Muscle layer of colon (tissue), 2 donors: ENCODE measurements at regions not wholly inside any gene's neighbourhood (a gene's known extent, or its start where the extent isn't known, plus 50 kb on each side); places are given as distances from the start of the nearest gene placed in this dataset.
"Not testable (repeated sequence)": the region's sequence is repeated elsewhere in the genome, so short reads cannot be mapped to it uniquely, and the experiment has no call there.

Experiments used
- H3K27ac ChIP-seq: one replicate; pipeline ENCODE4 v1.7.0; 2013; ENCODE audit warnings: low read depth, mild to moderate bottlenecking, low read length, moderate library complexity
- H3K27me3 ChIP-seq, 2 donors: one replicate each; pipeline ENCODE4 v1.7.0; 2013; ENCODE audit warnings: low read length in 2 of 2, mild to moderate bottlenecking in 2 of 2; ENCODE audit not compliant: insufficient read depth in 2 of 2, control insufficient read depth in 1 of 2
- H3K36me3 ChIP-seq: one replicate; pipeline ENCODE4 v1.7.0; 2013; ENCODE audit warnings: mild to moderate bottlenecking, low read length; ENCODE audit not compliant: insufficient read depth
- H3K4me1 ChIP-seq: one replicate; pipeline ENCODE4 v1.7.0; 2013; ENCODE audit warnings: mild to moderate bottlenecking, low read length; ENCODE audit not compliant: insufficient read depth
- H3K4me3 ChIP-seq, 2 donors: one replicate each; pipeline ENCODE4 v1.7.0; 2013; ENCODE audit warnings: low read length in 2 of 2, low read depth in 1 of 2, mild to moderate bottlenecking in 1 of 2, moderate library complexity in 1 of 2
- H3K9ac ChIP-seq: one replicate; pipeline ENCODE4 v1.7.0; 2013; ENCODE audit warnings: low read length
- H3K9me3 ChIP-seq: one replicate; pipeline ENCODE4 v1.7.0; 2013; ENCODE audit warnings: mild to moderate bottlenecking, low read length
- donor health status: abdominal sarcoma.
- donor health status: Adenocarcinoma of cecum.

DNA sequence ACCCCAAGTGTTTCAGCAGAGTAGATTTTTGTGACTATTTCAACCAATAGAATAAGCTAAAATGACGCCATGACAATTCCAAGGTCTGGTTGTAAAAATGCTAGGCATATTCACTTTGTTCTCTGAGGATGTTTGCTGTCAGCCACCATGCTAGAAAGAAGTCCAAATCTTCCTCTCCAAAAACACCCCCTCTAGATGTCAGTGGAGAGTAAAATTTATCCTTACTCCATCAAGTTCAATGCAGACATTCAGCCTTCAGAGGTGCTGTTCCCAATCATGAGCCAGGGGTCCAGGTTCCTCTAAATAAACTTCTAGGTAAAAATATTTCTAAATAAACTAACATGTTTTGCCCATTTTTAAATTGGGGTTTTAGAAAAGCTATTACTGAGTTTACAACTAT lies 395.4 kb upstream of the ADAMTS5 start:
- Histone ChIP-seq H3K9me3 (no peaks in the 10 kb centered on the region), H3K4me1 (peaks cover 9% of the 10 kb centered on the region), H3K9ac (no peak overlapping the region), H3K36me3 (no peaks in the 10 kb centered on the region), H3K27me3 (no peaks in the 10 kb centered on the region), H3K27ac (no peak overlapping the region), H3K4me3 (no peak overlapping the region)

DNA sequence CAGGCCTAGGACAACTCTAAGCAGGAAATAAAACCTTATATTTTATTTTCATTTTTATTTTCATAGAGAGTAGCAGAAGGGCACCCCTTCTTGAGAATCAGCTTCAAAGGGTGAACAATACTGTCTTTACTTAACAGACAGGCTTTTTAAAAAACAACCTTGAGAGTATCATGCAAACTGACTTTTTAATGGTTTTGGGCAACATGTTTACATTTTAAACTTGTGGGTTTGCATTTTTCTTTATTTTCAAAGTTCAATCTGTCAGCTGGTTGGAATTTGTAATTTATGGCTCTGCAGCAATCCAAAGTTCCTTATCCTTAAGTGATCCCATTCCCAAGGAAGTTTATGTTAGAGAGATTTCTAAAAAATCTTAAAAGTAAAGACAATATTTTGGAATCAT lies 392.3 kb upstream of the ADAMTS5 start:
- Histone ChIP-seq H3K9me3 (no peaks in the 10 kb centered on the region), H3K27ac (no peak overlapping the region), H3K4me1 (peaks cover 9% of the 10 kb centered on the region), H3K36me3 (no peaks in the 10 kb centered on the region), H3K9ac (no peak overlapping the region), H3K27me3 (no peaks in the 10 kb centered on the region), H3K4me3 (no peak overlapping the region)

DNA sequence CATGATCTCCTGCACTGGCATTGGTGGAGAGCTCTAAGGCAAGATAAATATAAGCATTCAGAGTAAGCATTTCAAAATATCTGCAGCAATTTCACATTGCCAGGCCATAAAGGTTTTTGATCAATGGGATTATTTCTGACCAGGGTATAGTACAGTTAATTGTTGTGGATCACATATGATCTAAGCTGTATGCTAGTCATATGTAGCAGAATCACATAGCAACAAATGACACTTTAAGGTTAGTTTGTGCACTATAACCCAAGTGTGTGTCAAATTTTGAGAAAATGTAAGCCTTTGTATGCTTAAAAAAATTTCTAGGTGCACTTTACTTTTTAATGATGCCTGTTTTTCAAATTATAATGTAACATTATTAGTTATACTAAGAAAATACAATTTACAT lies 386.0 kb upstream of the ADAMTS5 start:
- Histone ChIP-seq H3K9ac (no peak overlapping the region), H3K4me3 (no peak overlapping the region), H3K27me3 (no peaks in the 10 kb centered on the region), H3K9me3 (no peaks in the 10 kb centered on the region), H3K4me1 (no peaks in the 10 kb centered on the region), H3K27ac (no peak overlapping the region), H3K36me3 (no peaks in the 10 kb centered on the region)

DNA sequence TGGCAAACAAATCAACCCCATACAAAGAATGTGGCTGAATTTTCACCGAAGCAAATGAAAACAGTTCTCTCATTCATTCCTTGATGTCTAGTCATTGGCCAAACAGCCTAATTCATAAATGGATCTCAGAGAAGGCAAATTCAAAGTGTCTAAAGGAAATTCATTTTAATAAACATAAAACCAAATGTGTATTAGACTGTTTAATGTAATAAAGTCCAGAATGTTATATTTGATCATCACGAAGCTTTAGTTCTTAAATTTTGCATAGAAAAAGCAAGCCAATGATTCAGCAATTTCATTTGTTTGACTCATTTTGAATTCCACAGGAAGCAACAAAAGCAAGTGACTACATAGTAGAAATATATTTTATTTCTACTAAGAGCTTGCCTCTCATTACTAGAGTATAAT lies 379.2 kb upstream of the ADAMTS5 start:
- Histone ChIP-seq H3K36me3 (no peaks in the 10 kb centered on the region), H3K4me1 (no peaks in the 10 kb centered on the region), H3K27me3 (no peaks in the 10 kb centered on the region), H3K9me3 (no peaks in the 10 kb centered on the region), H3K4me3 (no peak overlapping the region), H3K27ac (no peak overlapping the region), H3K9ac (no peak overlapping the region)

DNA sequence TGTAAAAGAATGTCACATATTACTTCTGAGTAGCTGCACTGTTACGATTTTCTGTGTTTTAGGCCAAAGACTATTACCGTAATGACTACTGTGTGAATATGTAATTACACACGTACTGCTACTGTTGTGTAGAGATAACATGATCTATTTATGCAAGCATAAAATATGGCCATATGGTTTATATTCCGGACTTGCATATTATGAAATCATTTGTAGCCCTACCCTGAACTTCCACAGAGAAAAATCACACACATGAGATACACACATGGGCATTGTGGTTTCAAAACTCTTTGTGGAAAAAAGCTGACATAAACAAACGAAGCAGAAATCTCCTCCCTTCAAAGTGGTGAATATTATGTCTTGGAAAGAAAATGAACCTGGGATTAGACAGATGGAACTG lies 373.0 kb upstream of the ADAMTS5 start:
- Histone ChIP-seq H3K9ac (no peak overlapping the region), H3K9me3 (no peaks in the 10 kb centered on the region), H3K27me3 (no peaks in the 10 kb centered on the region), H3K4me3 (no peak overlapping the region), H3K27ac (no peak overlapping the region), H3K36me3 (no peaks in the 10 kb centered on the region), H3K4me1 (no peaks in the 10 kb centered on the region)

DNA sequence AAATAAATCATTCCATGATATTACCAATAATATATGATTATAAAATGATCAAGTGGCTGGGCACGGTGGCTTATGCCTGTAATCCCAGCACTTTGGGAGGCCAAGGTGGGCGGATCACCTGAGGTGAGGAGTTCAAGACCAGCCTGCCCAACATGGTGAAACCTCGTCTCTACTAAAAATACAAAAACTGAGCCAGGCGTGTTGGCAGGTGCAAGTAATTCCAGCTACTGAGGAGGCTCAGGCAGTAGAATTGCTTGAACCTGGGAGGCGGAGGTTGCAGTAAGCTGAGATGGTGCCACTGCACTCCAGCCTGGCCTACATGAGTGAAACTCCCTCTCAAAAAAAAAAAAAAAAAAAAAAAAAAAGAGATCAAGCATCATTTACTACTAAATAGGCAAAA lies 371.1 kb upstream of the ADAMTS5 start:
- not testable (repeated sequence) for H3K27ac ChIP-seq, H3K4me3 ChIP-seq, H3K9me3 ChIP-seq, H3K9ac ChIP-seq, H3K27me3 ChIP-seq, H3K4me1 ChIP-seq, H3K36me3 ChIP-seq

DNA sequence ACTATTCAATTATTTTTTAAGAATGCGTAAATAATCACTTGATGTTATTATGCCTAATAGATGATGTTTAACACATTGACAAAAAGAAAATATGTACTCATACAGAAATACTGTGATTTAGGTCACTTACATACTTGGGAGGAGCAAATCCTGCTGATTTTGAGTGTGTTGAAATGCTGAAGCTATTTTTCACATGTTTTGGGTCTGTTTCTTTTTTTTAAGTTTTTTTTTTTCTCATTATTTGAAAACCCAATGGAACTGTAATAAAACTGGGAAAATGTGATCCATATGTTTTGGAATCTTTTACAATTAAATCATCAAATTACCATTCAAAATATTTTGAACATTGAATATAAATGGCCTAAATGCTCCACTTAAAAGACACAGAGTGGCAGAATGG lies 366.2 kb upstream of the ADAMTS5 start:
- no peaks in the 10 kb centered on the region for H3K36me3 ChIP-seq
- H3K27ac ChIP-seq: no peak overlapping the region

DNA sequence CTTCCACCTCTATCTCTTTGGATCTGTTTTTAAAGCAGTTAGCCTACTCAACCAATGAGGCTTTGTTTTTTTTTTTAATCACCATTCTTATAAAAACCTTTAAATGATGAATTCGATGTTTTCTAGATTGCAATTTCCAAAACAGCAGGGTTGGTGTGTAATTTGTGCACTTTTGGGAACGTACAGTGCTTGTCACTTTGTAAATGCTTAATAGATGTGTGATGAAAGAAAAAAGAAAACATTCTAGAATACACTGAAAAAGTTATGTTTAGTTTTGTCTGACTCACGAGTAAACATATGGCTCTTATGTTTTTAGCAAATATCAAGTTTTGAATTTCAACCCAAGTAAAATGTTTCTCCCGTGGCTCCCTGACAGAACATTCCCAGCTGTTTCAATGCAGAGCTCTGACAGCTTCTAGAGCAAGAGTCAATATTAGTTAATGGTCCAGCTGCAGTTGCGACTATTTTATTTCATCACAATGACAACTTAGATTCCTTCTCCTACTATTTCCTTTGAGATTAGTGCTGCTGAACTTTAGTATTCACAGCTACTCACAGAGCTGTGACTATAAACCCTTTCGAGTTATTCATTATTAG lies 362.5 kb upstream of the ADAMTS5 start:
- Histone ChIP-seq H3K9ac (no peak overlapping the region), H3K9me3 (no peaks in the 10 kb centered on the region)

More for the DNA sequence above, 366.2 kb upstream of the ADAMTS5 start:
- no peak overlapping the region for H3K4me3 ChIP-seq
- no peaks in the 10 kb centered on the region for H3K9me3 ChIP-seq
- H3K9ac ChIP-seq: no peak overlapping the region
- no peaks in the 10 kb centered on the region for H3K4me1 ChIP-seq
- H3K27me3 ChIP-seq: no peaks in the 10 kb centered on the region

DNA sequence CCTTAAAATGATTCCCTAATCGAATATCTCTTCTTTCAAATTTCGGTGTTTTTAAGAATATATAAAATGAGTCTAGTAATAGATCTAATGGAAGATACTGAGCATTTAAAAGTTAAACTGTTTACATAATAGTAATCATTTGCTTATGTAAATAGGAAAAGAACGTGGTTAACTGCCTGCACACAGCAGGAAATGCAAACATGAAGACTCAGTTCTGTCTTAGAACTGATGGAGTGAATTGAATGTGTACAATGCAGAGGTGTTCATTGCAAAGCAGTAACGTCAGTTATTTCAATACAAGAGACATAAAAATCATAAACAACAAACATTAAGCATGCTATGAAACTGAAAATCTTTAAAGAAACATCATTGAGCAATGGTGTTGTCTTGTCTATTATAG lies 359.4 kb upstream of the ADAMTS5 start:
- H3K9ac ChIP-seq: no peak overlapping the region
- H3K27ac ChIP-seq: no peak overlapping the region
- no peaks in the 10 kb centered on the region for H3K4me1 ChIP-seq
- no peaks in the 10 kb centered on the region for H3K36me3 ChIP-seq
- no peaks in the 10 kb centered on the region for H3K9me3 ChIP-seq
- no peak overlapping the region for H3K4me3 ChIP-seq
- H3K27me3 ChIP-seq: no peaks in the 10 kb centered on the region

More for the DNA sequence above, 362.5 kb upstream of the ADAMTS5 start:
- Histone ChIP-seq H3K36me3 (no peaks in the 10 kb centered on the region), H3K27me3 (no peaks in the 10 kb centered on the region), H3K27ac (no peak overlapping the region), H3K4me3 (no peak overlapping the region), H3K4me1 (no peaks in the 10 kb centered on the region)

DNA sequence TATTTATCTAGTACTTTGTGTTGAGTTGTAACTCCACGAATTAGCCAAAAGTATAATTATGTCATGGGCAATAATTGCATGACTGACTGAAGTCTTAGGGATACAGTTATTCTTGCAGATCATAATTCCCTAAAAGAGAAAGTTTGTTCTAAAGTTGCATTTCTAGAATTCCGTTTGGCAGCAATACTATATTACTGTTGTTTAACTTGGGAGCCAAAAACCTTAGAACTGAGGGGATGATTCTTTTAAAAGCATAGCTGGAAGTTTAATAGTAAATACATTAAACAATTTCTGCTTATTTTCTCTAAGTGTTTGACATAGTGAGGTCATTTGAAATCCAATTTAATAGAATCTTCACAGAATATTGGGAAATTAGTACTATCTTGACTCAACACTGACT lies 356.4 kb upstream of the ADAMTS5 start:
- Histone ChIP-seq H3K27ac (no peak overlapping the region), H3K9me3 (no peaks in the 10 kb centered on the region), H3K4me3 (no peak overlapping the region), H3K9ac (no peak overlapping the region), H3K27me3 (no peaks in the 10 kb centered on the region), H3K4me1 (no peaks in the 10 kb centered on the region), H3K36me3 (no peaks in the 10 kb centered on the region)

DNA sequence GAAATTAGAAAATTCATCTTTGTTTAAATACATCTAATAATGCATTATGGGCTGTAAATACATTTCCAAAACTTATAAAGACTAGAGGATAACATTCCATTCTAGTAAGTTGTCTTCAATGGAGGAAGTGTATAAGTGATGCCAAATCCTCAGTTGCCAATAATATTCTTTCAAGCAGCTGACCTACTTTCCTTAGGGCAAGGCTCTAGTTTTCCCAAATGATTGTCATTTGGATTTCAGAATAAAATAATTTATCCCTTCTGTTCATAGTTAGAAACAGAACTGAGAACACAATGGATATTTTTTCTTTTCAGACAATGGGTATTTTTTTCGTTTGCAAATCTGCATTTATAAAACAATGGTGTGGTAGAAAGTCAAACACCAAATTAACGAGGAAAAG lies 354.9 kb upstream of the ADAMTS5 start:
- Histone ChIP-seq H3K27me3 (no peaks in the 10 kb centered on the region), H3K4me3 (no peak overlapping the region), H3K36me3 (no peaks in the 10 kb centered on the region), H3K9ac (no peak overlapping the region), H3K9me3 (no peaks in the 10 kb centered on the region), H3K4me1 (no peaks in the 10 kb centered on the region), H3K27ac (no peak overlapping the region)

DNA sequence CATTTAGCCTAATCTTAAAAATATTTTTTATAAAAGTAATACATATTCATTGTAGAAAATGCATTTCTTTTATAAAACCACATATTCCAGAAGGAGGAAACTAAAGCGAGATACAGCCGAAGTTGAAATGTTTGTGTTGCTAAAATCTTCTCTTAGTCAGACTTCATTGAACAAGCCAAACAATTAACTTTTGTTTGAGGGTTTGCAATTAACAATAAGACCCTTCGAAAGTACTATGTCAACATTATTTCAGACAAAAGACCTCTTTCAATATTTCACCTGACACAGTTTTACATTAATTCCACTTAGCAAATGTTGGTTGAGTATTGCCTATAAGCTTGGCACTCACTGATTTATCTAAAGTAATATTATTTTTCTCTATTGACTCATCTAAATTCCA lies 354.0 kb upstream of the ADAMTS5 start:
- H3K4me1 ChIP-seq: no peaks in the 10 kb centered on the region
- no peaks in the 10 kb centered on the region for H3K9me3 ChIP-seq
- no peak overlapping the region for H3K4me3 ChIP-seq
- H3K36me3 ChIP-seq: no peaks in the 10 kb centered on the region
- no peaks in the 10 kb centered on the region for H3K27me3 ChIP-seq
- H3K9ac ChIP-seq: no peak overlapping the region
- no peak overlapping the region for H3K27ac ChIP-seq
